RPMI8226 (cell line): ENCODE measurements at regions not wholly inside any gene's neighbourhood (a gene's known extent, or its start where the extent isn't known, plus 50 kb on each side); places are given as distances from the start of the nearest gene placed in this dataset.

Experiments used
- DNase-seq: peaks from one replicate; pipeline ENCODE4 v3.0.0-alpha.2; 2015

DNA sequence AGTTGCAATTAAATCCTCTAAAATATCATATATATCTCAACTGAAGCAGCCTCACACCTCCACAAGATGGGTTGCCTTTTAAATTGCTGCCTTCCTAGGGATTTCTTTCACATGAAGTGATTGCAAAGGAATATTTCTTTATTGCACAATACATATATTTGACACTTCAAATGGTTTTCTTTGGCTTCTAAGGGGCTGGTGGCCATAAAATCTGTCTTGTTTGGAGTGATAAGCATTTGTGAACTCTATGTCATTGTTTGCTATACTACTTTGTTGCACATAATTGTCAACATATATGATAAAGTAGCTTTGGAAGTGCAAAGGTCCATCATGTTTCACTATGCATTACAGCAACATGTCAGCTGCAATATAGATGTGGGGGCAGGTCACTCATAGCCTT lies 2380.9 kb downstream of the PCDH9 start:
- DNase-seq = no peak

DNA sequence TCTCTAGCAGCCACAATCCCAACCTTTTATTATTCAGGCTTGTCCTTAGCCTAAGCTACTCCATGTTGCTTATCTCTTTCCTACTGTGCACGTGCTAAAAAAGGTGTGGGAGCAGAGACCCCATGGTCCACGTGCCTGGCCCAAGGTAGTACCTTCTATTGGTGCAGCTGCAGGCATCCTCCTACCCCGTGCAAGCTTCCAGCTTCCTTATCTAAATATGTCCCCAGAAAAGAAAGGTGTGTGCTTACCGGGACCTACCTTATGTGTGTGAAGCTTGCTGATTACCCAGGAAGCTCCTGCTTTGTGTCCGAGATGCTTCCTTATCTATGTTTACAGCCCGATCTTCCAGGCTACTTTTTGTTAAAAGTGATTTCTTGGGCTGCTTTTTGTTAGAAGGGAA lies 2382.4 kb downstream of the PCDH9 start:
- no peak for DNase-seq

DNA sequence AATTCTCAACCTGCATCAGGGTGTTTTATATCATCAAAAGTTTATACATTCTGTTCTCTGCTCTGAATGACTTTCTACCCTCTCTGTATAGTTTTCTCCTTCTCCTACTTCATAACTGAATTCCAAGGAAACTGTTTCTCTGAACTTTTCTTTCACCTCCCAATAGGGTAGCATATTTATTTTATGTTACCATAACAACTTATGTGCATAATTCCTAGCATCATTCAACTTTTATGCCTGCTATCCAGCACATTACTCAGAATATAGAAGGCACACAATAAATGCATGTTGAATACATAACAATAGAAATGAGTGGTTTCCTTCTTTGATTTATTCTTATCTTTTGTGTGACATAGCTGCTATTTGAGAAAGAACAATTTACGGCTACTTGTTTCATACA lies 2385.0 kb downstream of the PCDH9 start:
- DNase-seq = no peak

DNA sequence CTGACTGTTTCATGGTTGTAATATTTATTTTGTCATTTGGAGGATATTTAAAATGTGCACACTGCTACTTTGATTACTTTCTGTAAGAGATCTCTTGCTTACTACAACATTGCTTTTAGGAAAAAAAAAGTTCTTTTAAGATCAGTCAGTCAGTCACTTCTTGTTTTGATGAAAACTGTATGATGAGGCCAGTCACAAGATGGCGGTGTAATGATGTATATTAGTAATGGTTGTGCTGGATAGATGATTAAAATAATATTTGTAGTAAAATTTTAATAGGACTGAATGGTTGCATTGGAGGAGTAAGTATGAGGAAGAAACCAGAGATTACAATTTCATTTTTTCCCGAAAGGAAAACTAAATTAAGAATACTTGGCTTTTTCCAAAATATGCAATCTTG lies 2411.1 kb downstream of the PCDH9 start:
- no peak for DNase-seq

DNA sequence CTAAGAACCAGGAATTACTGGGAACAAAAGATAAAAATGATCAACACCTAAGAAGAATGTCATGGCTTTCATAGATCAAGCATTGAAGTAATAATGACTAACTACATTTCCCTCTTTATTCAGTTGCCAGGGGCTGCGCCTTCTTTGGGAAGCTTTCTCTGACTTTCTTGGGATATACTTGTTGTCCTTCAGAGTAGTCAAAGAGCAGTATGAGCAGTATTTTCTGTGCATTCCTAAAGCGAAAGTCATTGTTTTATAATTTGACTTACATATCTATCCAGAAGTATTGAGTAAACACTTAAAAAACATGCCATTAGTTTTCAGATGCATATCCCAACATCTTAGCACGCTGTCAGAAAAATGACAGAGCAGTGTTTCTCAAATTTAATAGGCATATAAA lies 2412.4 kb downstream of the PCDH9 start:
- DNase-seq = no peak

DNA sequence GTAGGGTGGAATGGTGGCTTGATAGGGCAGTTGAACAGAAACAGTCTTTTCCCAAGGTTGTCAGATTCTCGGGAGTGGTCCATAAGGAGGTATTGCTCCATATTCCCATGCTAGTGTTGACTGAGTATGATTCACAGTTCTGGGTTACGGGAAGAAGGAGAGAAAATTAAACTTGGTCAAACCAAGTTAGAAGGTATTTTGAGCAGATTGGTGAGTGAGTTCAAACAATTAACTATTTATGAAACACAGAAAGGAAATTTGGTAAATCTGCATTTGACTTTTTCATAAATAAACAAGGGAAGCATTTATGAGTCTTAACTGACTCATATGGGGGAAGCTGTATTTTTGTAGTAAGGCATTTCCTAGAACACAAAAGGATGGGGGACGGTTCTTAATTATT lies 2419.4 kb downstream of the PCDH9 start:
- no peak for DNase-seq

DNA sequence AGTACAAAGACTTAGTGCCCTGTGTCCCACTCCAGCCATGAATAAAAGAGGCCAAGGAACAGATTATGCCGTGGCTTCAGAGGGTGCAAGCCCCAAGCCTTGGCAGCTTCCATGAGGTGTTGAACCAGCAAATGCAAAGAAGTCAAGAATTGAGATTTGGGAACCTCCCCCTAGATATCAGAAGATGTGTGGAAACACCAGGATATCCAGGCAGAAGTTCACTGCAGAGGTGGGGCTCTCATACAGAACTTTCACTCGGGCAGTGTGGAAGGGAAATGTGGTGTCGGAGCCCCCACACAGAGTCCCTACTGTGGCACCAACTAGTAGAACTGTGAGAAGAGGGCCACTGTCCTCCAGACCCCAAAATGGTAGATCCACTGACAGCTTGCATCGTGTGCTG lies 2421.4 kb downstream of the PCDH9 start:
- DNase-seq = no peak

DNA sequence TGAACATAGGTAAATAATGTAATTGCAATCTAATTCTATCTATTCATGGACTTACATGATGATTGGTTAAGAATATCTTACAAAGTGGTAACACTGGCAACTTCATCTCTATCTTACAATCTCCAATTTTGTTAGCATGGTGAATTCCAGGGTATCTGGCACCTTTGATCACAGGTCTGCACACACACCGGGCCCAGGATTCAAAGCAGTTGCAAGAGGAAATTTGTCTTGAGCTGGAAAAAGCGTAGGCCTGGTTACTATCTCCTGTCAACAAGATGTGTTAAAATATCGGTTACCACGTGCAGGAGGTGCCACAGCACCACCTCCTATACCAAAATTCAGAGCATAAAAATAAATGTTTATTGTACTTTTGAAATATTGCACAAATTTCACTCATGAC lies 2428.4 kb downstream of the PCDH9 start:
- no peak for DNase-seq

DNA sequence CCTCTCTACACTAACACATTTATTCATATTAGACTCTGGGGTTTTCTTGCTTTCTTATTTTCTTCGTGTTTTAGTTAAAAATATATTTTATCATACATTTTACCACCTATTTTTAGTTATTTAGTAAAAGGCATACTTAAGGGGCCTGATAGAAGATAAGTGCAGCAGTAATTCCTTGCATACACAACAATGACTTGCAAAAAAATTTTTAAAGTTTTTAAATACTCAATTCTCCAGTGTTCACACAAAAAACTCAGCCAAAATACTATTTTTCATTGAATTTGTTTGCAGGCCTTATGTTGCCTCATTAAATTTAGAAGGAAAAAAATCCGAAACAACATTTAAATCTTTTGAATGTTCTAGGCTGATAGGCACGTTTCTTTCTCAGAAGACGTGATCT lies 2431.7 kb downstream of the PCDH9 start:
- no peak for DNase-seq

DNA sequence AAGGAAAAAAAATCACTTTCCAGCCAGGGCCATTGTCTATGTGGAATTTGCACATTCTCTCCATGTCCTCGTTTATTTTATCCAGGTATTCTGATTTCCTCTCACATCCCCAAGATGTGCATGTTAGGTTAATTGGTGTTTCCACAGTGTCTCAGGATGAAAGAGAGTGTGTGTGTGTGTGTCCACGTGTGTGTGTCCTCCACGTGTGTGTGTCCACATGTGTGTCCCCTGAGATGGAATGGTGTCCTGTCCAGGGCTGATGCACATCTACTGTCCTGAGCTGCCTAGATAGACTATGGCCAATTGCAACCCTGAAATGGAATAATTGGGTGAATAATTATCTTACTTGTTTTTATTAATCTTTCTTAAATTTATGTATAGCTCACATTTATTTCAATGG lies 2436.5 kb downstream of the PCDH9 start:
- no peak for DNase-seq

DNA sequence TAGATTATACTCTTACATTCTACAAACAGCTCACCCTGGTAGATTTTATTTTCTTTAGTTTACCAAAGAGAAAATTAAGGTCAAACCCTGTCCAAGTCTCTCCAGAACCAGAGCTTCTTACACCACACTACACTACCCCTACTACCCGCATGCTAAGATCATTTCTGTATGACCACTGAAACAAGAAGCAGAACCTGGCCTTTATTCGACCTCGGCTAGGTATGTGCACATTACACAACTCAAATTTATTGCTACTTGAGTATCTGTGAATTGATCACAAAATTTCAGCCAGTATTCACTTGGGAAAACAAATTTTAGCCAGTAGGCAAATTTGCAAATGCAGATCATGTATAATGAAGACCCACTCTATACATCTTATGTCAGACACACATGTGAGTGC lies 2437.0 kb downstream of the PCDH9 start:
- no peak for DNase-seq

DNA sequence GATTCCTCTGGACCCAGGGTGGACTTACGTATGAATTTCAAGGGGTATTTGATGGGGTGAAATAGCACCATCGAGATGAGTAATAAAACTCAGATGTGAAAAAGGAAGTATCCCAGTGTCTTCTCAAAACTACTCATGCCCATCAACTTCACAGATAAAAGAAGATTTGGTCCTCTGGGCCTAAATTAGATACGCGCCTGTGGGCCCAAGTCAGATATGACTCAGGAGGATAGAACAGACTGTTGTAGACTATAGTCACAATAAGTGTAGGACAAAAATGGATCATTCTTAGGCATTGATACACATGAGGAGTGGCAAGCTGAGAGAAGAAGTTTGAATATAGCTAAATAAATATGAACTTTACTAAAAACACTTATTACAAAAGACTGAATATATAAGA lies 2438.8 kb downstream of the PCDH9 start:
- no peak for DNase-seq

DNA sequence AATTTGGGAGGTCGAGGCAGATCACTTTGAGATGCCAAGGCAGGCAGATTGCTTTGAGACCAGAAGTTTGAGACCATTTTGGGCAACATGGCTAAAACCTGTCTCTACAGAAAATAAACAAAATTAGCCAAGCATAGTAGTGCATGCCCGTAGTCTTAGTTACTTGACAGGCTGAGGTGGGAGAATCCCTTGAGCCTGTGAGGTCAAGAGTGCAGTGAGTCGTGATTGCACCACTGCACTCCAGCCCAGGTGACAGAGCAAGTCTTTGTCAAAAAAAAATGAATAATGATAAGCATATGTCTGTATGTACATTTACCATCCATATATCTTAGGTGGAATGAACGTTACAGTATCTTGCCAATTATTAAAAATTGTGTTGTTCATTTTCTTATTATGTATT lies 2447.7 kb downstream of the PCDH9 start:
- no peak for DNase-seq

DNA sequence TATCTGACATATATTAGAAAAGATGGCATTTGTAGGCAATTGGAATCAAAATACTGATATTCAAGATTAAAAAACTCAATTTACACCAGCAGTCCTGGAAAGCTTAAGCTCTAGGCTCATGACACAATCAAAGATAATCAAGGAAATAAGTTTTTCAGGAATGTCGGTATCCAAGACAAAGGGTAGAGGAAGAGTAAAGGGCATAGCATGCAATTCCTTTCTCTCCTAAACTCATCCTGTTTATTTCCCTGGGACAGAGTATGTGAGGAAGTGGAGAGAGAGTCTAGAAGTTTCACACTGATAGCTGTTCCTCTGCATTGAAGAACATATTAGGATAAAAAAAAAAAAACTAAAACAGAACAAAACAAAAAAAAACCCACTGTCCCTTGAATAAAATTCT lies 2452.1 kb downstream of the PCDH9 start:
- DNase-seq = no peak

DNA sequence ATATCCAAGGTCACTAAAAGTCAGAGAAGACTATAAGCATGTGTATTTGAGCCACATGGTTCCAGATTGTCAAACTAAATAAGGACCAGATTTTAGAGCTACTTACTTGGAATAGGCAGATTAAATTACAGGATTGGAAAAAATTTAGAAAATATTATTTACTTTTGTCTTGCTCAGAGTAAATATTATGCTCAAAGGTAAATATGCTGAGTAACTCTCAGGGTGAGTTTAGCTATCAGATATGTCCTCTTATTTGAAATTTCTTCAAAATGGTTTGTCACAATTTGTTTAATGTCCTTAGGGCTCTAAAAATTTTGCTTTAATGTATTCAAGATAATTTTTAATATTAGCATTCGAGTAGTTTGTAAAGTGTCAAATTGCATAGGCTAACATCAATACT lies 2455.2 kb downstream of the PCDH9 start:
- DNase-seq = no peak

DNA sequence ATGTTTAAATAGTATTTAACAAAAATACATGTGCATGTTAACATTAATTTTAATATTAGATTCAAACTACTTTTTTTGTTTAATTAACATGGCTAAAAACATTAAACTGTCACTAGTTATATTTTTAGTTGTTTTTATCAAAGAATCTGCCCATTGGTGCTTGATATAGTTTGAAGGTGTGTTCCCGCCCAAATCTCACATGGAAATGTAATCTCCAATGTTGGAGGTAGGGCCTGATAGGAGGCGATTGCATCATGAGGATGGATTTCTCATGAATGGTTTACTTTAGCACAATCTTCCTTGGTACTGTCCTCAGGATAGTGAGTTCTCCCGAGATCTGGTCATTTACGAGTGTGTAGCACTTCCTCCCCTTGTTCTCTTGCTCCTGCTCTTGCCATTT lies 2459.4 kb downstream of the PCDH9 start:
- DNase-seq = no peak

DNA sequence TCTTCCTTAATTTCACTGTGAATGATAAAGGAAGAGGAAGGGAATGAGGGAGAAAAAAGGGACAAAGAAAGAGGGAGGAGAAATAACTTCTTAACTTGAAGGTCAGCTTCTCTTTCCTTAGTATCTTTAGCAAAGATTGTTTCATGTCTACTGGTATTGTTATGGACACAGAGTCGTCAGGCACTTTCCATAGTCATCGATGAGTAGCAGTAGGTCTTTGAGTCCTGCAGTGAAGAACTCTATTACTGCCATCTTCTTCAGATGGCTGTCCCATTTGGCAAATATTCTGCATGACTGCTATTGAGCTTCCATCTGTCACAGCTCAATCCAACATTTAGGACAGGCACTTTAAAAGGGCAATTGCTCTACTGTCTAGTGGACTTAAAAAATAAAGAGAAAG lies 2463.1 kb downstream of the PCDH9 start:
- no peak for DNase-seq

DNA sequence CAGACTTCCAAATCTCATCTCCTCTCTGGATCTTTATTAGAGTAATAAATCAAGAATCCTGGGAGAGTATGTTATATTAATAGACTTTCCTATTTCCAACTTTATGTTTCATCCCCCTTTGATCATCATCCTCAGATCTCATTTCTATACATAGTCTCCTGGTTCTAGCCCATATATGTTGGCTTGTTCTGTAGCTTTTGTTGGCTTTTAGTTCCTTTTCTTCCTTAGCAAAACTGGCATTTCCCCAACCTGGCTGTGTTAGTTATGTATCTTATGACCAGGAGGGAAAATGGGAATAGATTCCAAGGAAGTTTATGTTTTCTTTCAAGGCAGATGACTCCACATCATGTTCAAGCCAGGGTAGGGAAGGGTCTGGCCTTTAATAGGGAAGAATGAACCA lies 2464.5 kb downstream of the PCDH9 start:
- no peak for DNase-seq

DNA sequence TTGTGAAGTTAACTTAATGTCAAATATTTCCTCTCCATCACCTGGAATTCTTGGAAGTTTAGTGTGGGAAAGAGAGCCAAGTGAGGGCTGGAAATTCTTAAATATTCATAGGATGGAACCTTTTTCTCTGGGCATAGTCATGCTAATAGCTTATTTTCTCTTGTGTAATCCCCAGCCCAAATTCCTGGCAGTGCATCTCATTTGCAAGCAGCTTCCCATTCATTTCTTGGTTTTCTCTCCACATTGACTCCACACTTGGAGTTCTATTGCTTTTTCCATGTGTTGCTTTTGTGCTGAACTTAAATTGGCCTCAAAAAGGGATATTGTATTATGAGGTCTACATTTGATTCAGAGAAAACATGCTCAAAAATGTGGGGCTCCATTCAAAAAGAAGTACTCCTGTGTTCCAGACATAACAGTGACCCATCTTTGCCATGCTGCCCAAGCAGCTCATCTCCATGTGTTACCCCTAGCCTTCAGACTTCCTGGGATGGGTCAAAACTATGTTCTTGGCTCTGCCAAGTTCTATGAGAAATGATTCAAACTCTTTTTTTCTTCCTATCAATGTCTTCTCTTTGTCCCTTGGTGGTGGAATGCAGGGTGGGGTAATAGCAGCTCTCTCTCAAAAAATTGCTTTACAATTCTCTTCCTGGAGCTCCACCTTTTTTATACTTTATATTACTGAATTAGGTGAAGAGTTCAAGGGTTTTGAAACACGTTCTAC lies 2471.5 kb downstream of the PCDH9 start:
- DNase-seq = no peak

DNA sequence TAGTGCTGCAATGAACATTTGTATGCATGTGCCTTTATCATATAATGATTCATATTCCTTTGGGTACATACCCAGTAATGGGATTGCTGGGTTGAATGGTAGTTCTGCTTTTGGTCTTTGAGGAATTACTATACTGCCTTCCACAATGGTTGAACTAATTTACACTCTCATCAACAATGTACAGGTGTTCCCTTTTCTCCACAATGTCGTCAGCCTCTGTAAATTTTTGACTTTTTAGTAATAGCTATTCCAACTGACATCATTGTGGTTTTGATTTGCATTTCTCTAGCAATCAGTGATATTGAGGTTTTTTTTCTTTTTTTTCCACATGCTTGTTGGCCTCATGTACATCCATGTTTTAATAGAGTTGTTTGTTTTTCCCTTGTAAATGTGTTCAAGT lies 2473.5 kb downstream of the PCDH9 start:
- no peak for DNase-seq

DNA sequence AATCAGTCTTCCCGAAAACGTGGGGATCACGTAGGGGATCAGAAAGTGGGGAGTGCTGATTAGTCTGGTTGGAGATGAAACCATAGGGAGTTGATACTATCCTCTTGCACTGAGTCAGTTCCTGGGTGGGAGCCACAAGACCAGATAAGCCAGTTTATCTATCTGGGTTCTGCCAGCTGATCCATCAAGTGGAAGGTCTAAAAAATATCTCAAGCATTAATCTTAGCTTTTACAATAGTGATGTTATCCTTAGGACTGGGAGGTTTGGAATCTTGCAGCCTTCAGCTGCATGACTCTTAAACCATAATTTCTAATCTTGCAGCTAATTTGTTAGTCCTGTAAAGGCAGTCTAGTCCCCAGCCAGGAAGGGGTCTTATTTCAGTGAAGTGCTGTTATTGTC lies 2474.2 kb downstream of the PCDH9 start:
- DNase-seq = no peak

DNA sequence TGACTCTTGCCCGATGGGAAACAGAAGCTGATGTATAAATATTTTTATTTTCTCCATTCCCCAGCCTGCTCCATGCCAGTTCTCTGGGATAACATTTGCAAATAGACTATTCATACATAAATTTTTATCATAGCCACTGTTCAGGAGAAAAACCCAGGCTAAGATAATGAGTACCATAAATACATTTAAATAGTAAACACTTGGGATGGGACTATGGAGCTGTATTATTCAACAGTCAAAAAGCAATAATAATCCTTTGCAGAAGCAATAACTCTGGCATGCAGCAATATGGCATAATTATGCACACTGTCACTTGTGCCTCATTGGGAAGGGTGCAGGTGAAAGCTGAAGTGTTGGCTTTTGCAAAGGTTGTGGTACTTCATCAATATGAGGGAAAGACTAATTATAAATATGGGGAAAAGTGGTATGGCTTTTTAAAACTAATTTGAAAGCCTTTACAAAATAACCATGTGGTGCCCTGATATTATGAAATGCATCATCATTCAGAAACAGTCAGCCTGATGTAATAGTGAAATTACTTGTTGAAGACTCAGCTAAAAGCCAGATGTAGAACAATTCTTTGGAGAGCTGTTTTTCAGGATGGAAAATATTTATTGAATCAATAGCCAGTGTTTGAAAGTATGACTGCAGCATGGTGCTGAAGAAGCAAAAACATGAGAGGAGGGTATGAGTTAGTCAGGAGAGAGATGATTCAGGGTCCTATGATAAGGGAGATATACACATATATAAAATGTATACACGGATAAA lies 2476.7 kb downstream of the PCDH9 start:
- DNase-seq = no peak

DNA sequence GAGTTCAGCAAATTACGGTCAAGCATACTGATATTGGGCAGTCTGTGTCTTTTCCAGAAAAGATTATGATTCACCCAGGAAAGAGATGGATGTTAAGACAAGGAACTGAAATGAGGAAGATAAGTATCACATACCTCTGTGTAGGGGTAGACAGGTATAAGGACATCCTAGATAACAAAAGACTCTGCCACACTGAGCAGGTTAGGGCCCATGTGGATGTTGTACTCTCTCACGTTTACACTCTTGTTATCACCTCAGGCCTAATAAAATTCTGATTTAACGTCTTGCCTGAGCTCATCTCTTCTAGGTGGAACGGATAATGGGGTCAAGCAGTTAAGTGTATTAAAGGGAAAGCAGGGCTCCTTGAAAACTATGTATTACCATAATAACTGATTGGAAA lies 2480.8 kb downstream of the PCDH9 start:
- no peak for DNase-seq

DNA sequence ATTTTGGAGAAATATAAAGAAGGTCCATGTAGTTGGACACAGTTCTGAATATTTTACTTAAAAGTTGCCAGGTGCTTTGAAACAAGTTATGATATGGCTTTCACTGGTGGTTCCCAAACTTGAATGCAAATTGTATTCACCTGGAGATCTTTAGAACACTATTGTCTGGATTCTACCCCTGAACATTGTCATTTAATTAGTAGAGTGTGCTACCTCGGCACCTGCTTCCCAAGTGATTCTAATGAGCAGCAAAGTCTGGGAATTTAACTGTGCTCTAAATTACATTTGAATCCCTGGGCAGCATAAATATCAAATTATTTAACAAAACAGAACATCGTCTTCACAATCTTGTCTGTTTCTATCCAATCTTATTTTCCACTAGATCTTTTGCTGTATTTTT lies 2483.3 kb downstream of the PCDH9 start:
- DNase-seq = no peak

DNA sequence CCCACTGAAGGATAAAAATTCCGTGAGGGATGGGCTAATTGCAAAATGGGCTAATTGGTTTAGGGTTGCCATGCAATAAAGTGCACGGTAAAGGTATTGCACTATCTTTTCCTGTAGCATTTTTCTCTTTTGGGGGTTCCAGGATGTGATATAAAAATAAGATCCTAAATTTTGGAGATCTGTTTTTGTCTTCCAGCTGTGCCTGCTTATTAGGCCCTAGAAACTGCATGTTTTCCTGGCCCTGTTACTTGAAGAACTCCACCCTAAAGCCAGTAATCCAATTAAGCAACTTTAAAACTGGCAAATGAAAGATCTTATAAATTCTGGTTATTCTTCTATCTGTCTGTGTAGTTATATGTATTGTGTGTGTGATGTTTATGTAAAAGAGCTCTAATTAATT lies 2489.6 kb downstream of the PCDH9 start:
- DNase-seq = no peak
